Keratinocyte (primary cell): ENCODE measurements at regions not wholly inside any gene's neighbourhood (a gene's known extent, or its start where the extent isn't known, plus 50 kb on each side); places are given as distances from the start of the nearest gene placed in this dataset.

Experiments used
- CTCF ChIP-seq, 3 experiments: IDR thresholded peaks in 1 of 3; conservative IDR thresholded peaks in 1 of 3; optimal IDR thresholded peaks in 1 of 3; 2 replicates in 2 of 3; 3 replicates in 1 of 3; pipeline versions ENCODE3 to v1.5.1; 2011; ENCODE audit warnings: low read length in 3 of 3, mild to moderate bottlenecking in 3 of 3, moderate library complexity in 2 of 3, control low read depth in 1 of 3, inconsistent platforms in 1 of 3; ENCODE audit not compliant: insufficient read depth in 2 of 3; ENCODE audit errors: extremely low read depth in 1 of 3
- EZH2 ChIP-seq: IDR thresholded peaks from one replicate; pipeline ENCODE4 v1.6.1; 2012; ENCODE audit warnings: inconsistent platforms, mild to moderate bottlenecking, low read length, moderate library complexity

- TF ChIP-seq CTCF (optimal IDR thresholded peaks at IDR 0.05 in 1 of 3, IDR thresholded peaks at IDR 0.05 in 1 of 3, conservative IDR thresholded peaks at IDR 0.05 in 1 of 3; ENCODE audit: extremely low read depth in 1 of 3, insufficient read depth in 2 of 3, low read length in 3 of 3): no peak
- TF ChIP-seq EZH2: no peak
Measured at GRCh38 chr20:60283281-60283680, 325.1 kb downstream of the CDH26 start.
